ENCODE measurements at regions not wholly inside any gene's neighbourhood (a gene's known extent, or its start where the extent isn't known, plus 50 kb on each side); places are given as distances from the start of the nearest gene placed in this dataset.

GRCh38 chr11:37908219-37908548 is 1310.1 kb upstream of the RAG2 start:
- H3K27ac ChIP-seq = no peak overlapping the region
- TF ChIP-seq CTCF (IDR thresholded peaks at IDR 0.05) = no peak

GRCh38 chr11:37907436-37908218 is 1309.6 kb upstream of the RAG2 start:
- no peak overlapping the region for H2AFZ ChIP-seq
- H3K4me2 ChIP-seq (ENCODE audit: low read length) = no peak overlapping the region
- H3K9me3 ChIP-seq (ENCODE audit: control insufficient read depth, low read length) = no peaks in the 10 kb centered on the region
- H3K4me3 ChIP-seq (ENCODE audit: low read depth, low read length) = no peak overlapping the region
- no peaks in the 10 kb centered on the region for H3K79me2 ChIP-seq
- no peaks in the 10 kb centered on the region for H3K27me3 ChIP-seq (ENCODE audit: control insufficient read depth, insufficient read depth, low read length)
- no peak for TF ChIP-seq CTCF (IDR thresholded peaks at IDR 0.05)
- H3K9ac ChIP-seq = no peak overlapping the region
- no peaks in the 10 kb centered on the region for H3K4me1 ChIP-seq
- H3K27ac ChIP-seq = no peak overlapping the region
- no peaks in the 10 kb centered on the region for H3K36me3 ChIP-seq (ENCODE audit: control insufficient read depth, insufficient read depth, low read length)

More at GRCh38 chr11:37908219-37908548, 1310.1 kb upstream of the RAG2 start:
- H3K9ac ChIP-seq = no peak overlapping the region
- H2AFZ ChIP-seq = no peak overlapping the region
- H3K4me2 ChIP-seq (ENCODE audit: low read length) = no peak overlapping the region
- H3K9me3 ChIP-seq (ENCODE audit: control insufficient read depth, low read length) = no peaks in the 10 kb centered on the region
- no peaks in the 10 kb centered on the region for H3K4me1 ChIP-seq
- no peak overlapping the region for H3K4me3 ChIP-seq (ENCODE audit: low read depth, low read length)
- H3K36me3 ChIP-seq (ENCODE audit: control insufficient read depth, insufficient read depth, low read length) = no peaks in the 10 kb centered on the region
- no peaks in the 10 kb centered on the region for H3K79me2 ChIP-seq
- no peaks in the 10 kb centered on the region for H3K27me3 ChIP-seq (ENCODE audit: control insufficient read depth, insufficient read depth, low read length)

- no peaks in the 10 kb centered on the region for H3K79me2 ChIP-seq
- H3K4me2 ChIP-seq (ENCODE audit: low read length) = no peak overlapping the region
- H3K27me3 ChIP-seq (ENCODE audit: control insufficient read depth, insufficient read depth, low read length) = no peaks in the 10 kb centered on the region
- no peak for TF ChIP-seq CTCF (IDR thresholded peaks at IDR 0.05)
- H3K9me3 ChIP-seq (ENCODE audit: control insufficient read depth, low read length) = no peaks in the 10 kb centered on the region
- H3K9ac ChIP-seq = no peak overlapping the region
- no peak overlapping the region for H3K4me3 ChIP-seq (ENCODE audit: low read depth, low read length)
- H3K36me3 ChIP-seq (ENCODE audit: control insufficient read depth, insufficient read depth, low read length) = no peaks in the 10 kb centered on the region
- no peak overlapping the region for H2AFZ ChIP-seq
- no peak overlapping the region for H3K27ac ChIP-seq
- no peaks in the 10 kb centered on the region for H3K4me1 ChIP-seq
Measured at GRCh38 chr11:37905707-37906417, 1307.8 kb upstream of the RAG2 start.

GRCh38 chr11:37896016-37896415 is 1298.0 kb upstream of the RAG2 start:
- H3K27ac ChIP-seq = no peak overlapping the region
- H3K4me1 ChIP-seq = no peaks in the 10 kb centered on the region
- no peaks in the 10 kb centered on the region for H3K36me3 ChIP-seq (ENCODE audit: control insufficient read depth, insufficient read depth, low read length)
- no peak overlapping the region for H3K4me3 ChIP-seq (ENCODE audit: low read depth, low read length)
- no peak overlapping the region for H3K4me2 ChIP-seq (ENCODE audit: low read length)
- H2AFZ ChIP-seq = no peak overlapping the region
- peaks cover 4% of the 10 kb centered on the region for H3K9me3 ChIP-seq (ENCODE audit: control insufficient read depth, low read length)
- no peak for TF ChIP-seq CTCF (IDR thresholded peaks at IDR 0.05)
- H3K79me2 ChIP-seq = no peaks in the 10 kb centered on the region
- no peak overlapping the region for H3K9ac ChIP-seq
- no peaks in the 10 kb centered on the region for H3K27me3 ChIP-seq (ENCODE audit: control insufficient read depth, insufficient read depth, low read length)
